HG02623 (cell line): ENCODE measurements at regions not wholly inside any gene's neighbourhood (a gene's known extent, or its start where the extent isn't known, plus 50 kb on each side); places are given as distances from the start of the nearest gene placed in this dataset.

Source experiments
- ATAC-seq: cut with Tn5 transposase; IDR thresholded peaks from one replicate; pipeline ENCODE4 v1.9.1; 2021; ENCODE audit warnings: moderate library complexity; ENCODE audit not compliant: unreplicated experiment

DNA sequence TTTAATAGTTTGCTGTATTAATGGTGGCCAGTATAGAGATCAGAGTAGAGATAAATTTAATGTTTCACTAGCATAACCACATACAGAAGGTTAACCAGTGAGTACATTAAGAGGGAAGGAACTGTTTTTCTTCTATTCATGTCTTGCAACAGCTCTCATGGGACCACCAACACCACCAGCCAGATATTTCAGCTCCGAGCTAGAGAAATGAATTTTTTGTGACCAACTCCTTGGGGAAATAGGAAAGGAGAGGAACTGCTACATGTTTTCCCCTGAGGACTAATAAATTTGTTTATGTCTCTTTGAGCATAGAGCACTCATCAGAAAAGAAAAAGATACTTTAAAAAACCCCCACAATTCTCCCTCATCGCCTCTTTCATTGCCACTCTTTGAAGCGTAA, 247.5 kb downstream of the MBNL1 start:
- ATAC-seq, result no peak

DNA sequence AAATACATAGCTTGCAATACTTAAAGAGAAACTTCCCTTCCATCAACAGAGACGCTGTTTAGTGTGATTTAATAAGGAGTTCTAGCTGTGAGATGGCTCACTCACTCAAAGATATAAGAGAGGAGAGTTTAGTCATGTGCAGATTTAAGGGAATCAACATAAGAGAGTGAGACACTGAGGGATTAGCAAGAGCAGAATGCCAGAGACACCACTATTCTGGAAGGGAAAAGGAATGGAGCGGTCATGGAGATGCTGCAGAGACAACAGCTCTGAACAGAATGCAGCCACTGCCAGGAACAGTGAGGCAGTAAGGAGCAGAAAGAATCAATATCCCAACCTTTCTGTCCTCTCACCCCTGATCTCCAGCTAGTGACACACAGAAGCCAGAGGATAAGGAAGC, 248.8 kb downstream of the MBNL1 start:
- no peak for ATAC-seq

DNA sequence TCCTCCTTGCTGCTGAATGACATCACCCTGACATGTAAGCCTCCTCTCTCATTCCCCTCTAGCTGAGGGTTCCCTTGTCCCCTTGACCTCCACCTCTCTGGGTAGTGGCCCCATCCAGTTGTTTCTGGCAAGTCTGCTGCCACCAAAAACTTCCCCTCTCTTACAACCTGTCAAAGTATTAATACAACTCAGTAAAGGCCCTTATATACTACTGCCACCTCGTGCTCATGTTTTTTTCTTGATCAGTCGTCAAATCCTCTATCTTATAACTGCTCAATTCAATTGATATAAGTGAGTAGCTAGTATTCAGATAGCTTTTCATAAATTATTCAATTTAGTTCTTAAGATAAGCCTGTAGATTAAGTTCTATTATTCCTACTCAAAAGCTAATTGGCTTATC, 249.6 kb downstream of the MBNL1 start:
- no peak for ATAC-seq

DNA sequence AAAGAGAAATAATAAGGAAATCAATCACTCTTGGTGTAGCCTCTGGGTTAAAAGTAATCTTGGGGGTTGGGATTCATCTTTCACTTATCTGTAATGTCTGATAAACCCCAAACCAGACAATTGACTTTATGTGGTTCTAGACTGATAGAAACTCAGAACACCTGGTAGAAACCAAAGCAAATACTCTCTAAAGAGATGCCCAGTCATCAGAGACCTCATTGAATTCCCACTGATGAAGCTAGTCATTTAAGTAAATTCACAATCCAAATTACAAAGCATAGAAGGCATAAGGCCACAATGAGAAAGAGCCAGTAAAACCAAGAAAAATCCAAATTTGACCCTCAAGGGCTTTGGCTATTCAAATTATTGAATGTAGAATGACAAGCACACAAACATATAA, 250.6 kb downstream of the MBNL1 start:
- ATAC-seq, result peak; percentile 55

DNA sequence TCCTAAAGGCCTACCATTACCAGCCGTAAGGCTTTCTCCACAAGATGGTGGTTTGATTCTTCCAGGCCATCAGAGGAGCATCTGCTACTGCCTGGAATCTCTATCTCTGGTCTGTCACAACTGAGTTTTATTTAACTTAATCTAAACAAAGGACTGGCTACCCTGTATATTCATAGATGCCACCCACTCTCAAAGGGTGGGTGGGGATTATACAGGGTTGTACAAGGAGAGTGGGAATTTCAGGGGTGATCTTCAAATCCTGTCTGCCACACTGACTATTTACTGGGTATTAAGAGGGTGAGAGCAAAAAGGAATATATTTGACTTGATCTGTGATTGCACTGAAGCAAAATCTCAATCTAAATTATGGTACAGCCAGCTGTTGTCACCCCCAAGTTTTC, 253.3 kb downstream of the MBNL1 start:
- no peak for ATAC-seq

DNA sequence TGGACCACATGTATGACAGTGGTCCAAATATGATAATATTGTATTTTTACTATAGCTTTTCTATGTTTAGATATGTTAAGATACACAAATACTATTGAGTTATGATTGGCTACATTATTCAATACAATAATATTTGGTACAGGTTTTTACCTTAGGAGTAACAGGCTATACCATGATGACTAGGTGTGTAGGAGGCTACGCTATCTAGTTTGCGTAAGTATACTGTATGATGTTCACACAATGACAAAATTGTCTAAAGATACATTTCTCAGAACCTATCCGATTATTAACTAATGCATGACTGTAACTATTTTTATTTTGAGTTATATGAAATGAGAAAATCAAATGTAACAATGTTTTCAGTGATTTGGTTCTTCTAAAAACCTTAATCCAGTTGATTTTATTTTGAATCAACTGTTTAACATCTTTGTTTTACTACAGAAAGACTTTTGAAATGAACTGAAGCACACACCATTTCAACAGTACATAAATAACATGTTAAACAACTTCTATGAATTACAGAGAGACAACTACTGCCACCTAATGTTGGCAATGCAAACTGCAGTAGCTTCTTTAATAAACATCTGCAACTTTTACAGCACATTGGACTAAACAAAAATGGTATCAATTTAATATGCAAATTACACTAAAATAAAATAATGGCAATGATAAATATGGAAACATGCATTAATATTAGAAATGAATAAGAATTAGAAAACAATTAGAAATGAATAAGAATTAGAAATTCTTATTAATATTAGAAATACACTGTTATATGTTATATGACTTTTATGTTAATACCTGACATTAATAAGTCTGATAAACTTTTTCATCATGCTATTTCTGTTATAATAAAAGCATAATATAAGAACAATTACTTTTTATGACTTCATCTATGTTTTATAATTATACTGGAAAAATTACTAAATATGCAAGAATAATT, 255.7 kb downstream of the MBNL1 start:
- peak; percentile 69 for ATAC-seq

DNA sequence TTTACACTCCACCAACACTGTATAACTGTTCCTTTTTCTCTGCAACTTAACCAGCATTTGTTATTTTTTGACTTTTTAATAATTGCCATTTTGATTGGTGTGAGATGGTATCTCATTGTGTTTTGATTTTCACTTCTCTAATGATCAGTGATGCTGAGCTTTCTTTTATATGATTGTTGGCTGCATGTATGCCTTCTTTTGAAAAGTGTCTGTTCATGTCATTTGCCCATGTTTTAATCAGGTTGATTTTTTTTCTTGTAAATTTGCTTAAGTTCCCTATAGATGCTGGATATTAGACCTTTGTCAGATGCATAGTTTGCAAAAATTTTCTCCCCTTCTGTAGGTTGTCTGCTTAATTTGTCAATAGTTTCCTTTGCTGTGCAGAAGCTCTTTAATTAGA, 263.0 kb downstream of the MBNL1 start:
- ATAC-seq, result no peak

DNA sequence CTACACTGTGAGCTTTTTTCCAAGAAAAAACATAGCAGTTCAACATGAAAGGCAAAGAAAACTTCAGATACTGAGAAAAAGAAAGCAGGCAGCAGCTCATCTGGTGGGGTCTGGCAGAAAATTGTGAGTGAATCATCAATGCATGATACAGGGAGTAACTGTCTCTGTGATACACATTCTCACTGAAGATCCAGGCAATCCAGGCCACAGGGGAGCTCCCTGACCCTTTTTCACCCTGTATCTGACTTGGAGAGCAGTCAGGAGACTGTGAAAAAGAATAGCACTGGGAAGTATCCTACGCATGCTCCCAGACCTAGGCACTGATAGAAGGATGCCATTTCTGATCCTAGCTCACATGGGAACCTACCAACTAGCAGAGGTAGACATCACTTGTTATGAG, 269.8 kb downstream of the MBNL1 start:
- ATAC-seq, result no peak

DNA sequence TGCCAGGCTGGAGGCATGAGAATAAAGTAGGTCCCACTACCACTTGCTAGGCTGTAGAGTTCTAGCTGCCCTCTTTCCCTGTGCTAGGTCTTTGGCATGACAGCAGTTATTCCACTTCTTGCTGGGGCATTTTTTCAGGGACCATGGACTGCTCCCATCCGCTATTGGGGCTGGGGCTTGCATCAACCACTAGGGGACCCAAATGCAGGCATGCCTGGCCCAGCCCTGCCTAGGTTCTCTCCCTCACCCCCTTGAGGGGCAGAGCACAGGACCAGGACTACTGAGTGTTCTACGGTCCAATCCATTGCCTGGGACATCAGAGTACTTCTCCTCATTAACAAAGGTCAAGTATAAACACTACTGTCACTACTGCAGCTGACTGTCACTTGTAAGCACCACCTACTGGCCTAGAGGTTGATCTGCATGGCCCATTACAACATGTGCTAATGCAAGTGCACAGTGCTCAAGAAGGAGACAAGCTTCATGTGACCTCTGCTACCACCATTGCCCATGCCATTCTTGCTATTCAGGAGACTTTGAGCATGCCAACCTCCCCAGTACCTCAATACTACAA, 270.5 kb downstream of the MBNL1 start:
- ATAC-seq, result no peak

DNA sequence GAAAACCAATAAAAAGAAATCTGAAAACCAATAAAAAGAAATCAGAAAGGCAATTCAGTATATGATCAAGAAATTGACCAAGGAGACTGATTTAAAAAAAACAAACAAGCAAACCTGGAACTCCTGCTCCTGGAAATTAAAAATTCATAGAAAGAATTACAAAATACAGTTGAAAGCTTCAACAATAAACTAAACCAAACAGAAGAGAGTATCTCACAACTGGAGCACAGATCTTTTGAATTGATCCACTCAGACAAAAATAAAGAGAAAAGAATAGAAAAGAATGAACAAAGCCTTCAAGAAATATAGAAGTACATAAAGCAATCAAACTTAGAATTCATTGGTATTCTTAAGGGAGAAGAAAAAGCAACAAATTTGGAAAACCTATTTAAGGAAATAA, 271.4 kb downstream of the MBNL1 start:
- no peak for ATAC-seq

DNA sequence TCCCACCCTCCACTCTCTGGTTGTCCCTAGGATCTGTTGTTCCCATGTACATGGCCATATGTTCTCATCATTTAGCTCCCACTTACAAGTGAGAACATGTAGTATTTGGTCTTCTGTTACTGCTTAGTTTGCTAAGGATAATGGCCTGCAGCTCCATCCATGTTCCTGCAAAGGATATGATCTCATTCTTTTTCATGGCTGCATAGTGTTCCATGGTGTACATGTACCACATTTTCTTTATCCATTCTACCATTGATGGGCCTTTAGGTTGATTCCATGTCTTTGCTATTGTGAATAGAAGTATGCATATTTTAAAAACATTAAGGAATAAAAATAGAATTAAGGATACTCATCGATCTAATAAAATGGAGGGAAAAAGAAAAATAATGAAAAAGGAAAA, 278.4 kb downstream of the MBNL1 start:
- ATAC-seq, result no peak

DNA sequence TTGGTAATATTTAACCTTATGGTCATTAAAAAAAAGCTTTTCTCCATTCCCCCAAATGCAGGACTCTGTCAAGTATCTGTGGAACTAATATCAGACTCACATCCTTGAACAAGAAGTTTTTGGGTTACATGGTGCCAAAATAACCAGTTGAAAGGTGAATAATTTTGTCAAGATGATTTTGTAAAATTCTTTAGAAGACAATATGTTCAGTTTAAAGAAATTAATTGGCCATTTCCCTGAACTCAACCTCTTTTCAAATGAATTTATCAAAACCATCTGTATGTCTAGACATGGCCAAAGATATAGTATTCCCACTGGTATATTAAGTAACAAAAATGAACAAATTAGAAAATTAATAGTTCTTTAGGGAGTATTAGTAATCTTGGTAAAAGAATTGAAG, 280.5 kb downstream of the MBNL1 start:
- ATAC-seq, result no peak

DNA sequence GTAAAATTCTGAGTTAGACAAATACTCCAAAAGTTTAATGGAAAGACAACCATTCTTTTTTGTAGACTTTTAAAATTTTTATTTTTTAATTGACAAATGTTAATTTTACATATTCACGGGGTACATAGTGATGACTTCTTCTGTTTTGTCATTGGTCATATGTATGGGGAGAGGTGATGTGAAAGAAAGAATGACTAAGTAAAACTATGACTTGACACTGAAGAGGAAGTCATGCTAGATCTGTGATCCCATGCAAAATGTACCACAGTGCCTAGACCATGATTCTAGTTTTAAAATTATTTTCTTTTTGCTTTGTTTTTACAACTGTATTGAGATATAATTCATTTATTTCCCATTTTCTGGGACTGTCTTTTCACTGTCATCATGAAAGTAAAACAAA, 281.6 kb downstream of the MBNL1 start:
- ATAC-seq, result peak; percentile 45

DNA sequence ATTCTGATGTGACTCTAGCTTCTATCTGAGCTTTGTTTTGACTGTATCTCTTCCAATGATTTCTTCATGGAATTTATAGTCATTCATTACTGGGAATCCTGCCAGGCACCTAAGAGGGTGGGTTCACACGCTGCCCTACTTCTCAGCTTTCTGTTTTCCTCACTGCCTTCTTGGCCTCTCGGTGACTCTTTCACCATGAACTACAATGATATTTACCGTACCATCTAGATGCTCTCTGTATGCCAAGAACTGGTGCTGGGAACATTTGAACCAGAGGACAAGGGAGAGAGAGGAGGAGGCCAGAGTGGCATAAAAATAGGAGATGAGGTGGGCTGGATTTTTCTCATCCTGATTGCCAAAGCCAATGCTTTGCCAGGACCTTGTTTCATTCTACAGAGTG, 280.0 kb upstream of the P2RY1 start:
- ATAC-seq, result no peak

DNA sequence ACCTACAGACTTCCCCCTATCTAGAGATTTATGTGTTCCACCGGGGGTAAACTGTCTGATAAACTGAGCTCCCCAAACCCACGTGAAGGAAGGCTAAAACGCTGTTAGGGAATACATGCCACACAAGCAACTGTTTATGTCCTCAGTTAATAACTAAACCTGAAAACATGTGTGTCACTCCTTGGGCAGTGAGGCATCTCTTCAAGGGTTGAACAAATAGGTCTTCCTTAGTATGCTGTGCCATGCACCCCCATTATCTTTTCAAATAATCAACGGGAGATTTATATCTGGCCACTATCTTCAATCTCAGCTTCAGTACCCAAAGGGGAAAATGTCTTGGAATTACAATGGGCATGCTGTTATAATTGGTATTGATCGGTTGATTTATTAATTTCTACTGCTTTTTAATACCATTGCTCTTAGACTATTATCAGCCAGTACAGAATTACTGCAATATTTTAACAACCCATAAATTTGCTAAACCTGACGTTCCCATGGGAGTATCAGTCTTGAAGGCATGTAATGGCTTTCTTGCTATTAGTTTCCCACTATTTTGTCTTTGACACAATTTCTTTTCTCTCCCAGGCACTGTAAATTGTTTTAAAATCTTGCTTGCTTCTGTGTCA, 279.2 kb upstream of the P2RY1 start:
- ATAC-seq, result no peak

DNA sequence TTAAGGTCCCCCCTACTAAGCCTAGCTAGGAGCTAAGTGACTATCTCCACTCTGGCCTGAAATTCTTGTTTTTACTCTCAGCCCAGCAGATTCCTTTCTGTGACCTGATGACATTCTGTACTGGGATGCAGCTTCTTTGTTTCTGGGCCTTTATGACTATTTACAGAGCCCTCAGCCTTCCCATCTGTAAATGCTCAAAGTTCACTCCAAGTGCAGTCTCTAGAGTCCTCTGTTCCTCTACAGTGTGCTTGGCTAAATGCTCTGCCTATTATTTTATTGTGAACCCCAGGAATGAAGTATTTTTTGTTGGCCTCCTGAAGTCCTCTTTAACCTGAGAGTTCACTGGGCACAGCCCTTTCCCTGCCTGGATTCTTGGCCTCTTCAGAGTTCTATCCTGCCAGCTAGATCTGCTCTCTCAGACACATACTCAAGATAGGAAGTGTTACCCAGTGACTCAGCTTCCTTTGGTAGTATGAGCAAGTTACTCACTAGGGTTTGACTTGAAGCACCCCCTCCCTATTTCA, 278.1 kb upstream of the P2RY1 start:
- ATAC-seq, result peak; percentile 60

DNA sequence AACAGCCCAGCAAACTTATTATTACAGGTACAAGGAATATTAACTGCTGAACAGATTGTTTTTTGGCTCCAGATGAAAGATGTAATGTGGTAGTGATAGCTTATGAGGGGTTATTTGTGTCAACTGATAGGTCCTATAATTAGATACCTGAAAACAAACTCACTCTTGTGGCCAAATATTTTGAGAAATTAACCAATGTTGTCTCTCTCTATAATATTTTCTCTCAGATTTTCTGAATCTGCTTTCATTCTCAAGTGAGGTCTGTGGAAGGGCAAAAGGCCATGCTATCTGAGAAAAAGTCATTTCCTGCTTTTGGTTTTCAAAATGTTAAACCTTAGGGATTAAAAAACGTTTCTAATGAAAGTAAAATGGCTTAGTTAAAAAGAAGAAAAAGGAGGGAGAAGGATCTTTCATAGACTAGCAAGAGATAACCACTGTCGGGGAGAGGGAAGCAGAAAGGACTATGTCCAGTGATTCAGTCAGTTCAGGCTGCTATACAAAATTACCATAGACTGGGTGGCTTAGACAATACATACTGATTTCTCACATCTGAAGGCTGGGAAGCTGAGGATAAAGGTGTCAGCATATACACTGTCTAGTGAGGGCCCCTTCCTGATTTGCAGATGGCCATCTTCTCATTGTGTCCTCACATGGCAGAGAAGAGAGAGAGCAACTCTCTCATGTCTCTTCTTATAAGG, 277.5 kb upstream of the P2RY1 start:
- peak; percentile 38 for ATAC-seq

DNA sequence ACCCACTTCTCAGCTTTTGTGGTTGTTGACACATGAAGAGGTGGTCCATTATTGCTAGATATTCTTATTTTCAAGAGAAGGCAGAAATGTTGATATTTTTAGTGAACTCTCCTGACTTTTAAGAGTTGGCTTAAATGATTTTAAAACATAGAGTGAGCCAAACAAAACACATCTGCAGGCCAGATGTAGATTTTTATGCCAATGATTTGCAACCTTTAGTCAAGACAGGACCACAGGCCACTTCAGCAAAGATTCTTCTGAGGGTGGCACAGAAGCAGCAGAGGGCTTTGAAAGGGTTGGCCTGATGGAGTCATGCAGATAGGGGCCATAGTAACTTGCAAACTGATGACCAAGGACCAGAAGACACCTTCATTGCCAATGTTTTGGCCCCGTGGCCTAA, 276.5 kb upstream of the P2RY1 start:
- no peak for ATAC-seq

DNA sequence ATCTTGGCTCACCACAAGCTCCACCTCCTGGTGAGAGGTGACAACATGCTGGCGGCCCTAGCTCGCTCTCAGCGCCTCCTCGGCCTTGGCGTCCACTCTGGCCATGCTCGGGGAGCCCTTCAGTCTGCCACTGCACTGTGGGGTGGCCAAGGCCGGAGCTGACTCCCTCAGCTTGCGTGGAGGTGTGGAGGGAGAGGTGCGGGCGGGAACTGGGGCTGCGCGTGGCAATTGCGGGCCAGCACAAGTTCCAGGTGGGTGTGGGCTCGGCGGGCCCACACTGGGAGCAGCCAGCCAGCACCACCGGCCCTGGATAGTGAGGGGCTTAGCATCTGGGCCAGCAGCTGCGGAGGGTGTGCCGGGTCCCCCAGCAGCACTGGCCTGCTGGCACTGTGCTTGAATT, 275.7 kb upstream of the P2RY1 start:
- no peak for ATAC-seq

DNA sequence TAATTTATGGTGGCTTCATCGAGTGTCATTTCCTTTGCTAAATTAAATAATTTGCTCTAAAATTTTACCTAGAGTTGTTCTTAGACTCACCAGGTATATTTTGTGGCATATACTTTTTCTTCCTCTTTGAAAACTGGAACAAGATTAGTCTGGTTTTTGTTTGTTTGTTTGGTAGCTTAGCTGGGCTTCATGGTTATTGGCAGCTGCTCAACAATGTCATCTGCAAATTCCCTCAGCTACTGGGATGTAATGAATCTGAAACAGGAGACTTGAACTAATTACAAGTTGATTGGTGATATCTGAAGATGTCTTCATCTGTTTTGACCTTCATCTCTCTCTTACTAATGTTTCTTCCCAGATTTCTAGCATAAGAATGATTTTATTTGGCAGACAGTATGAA, 270.5 kb upstream of the P2RY1 start:
- ATAC-seq, result no peak

DNA sequence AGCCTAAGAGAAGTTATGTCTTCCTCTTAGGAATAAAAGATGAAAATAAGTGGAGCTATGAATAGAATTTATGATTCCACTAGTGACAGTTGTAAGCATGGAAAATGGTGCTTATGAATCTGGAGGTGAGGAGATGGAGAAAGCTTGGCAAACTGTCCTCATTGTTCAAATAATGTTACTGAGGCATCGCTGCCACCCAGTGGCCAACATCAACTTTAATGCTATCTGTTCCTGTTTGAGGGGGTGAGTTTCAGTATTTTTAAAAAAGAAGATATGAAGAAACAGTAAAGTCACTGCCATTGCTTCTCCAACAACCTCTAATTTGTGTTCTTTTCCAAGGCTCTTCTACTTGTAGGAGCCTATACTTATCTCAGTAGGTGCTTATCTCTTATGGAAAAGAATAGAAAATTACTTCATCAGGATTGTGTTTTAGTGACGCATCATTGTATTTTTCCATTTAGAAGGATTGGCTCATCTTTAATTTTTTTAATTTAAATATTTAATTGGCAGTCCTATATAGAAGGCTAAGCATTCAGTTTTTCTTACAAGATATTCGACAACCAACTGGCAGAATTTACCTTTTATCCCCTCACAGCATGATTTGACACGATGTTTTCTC, 260.4 kb upstream of the P2RY1 start:
- peak; percentile 71 for ATAC-seq
